RPMI8226 (cell line): ENCODE measurements at regions not wholly inside any gene's neighbourhood (a gene's known extent, or its start where the extent isn't known, plus 50 kb on each side); places are given as distances from the start of the nearest gene placed in this dataset.
"Not testable (repeated sequence)": the region's sequence is repeated elsewhere in the genome, so short reads cannot be mapped to it uniquely, and the experiment has no call there.

Source experiments
- DNase-seq: peaks from one replicate; pipeline ENCODE4 v3.0.0-alpha.2; 2015

DNA sequence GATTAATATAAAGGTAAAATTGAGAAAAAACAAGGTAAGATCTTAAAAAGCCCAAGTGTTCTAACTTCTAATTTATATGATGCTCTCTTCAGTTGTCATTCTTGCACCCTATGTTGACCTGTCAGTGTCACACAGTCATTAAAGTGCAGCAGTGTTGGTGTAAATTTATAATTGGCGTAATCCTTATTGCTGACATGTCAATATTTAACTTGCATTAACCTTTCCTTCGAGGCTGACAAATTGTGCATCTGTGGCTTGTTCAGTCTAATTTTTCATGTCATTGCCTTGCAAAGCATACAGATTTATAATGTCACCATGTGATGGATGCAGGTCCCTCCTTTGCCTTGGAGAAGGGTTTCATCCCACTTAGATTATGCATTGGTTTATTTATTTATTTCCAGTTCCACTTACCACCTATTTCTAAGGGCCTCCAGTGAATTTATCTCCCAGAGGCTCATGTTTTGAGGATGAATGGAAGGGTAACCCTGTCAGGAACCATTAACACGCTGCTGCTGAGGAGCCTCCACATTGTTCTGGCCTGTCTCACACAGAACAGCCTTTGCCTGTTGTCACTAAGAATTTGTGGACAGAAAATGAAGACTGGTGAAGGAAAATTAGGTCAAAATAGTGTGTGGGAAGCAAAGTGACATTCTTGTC lies 1098.5 kb upstream of the LCORL start:
- no peak for DNase-seq

DNA sequence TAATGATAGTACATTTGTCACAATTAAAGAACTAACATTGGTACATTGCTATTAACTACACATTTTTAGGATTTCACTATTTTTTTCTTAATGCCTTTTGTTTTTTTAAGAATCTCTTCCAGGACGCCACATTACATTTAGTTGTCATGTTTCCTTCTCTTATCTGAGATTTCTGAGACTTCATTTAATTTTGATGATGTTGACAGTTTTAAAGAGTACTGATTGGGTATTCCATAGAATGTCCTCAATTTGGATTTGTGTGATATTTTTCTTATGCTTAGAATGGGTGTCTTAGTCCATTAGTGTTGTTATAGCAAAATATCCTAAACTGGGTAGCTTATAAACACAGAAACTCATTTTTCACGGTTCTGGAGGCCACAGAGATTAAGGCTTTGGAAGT lies 1095.5 kb upstream of the LCORL start:
- no peak for DNase-seq

DNA sequence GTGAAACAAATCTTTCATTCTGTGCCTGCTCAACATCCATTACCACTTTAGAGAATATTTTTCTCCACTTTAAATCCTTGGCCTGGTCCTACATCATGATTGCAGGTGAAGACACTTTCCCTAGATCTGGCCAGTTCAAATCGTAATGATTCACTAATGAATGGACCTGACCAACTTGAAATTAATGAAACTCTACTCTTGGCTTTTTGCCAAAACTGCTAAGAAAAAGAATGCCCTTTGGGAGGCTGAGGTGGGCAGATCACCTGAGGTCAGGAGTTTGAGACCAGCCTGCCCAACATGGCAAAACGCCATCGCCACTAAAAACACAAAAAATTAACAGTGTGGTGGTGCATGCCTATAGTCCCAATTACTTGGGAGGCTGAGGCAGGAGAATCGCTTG lies 1082.6 kb upstream of the LCORL start:
- no peak for DNase-seq

DNA sequence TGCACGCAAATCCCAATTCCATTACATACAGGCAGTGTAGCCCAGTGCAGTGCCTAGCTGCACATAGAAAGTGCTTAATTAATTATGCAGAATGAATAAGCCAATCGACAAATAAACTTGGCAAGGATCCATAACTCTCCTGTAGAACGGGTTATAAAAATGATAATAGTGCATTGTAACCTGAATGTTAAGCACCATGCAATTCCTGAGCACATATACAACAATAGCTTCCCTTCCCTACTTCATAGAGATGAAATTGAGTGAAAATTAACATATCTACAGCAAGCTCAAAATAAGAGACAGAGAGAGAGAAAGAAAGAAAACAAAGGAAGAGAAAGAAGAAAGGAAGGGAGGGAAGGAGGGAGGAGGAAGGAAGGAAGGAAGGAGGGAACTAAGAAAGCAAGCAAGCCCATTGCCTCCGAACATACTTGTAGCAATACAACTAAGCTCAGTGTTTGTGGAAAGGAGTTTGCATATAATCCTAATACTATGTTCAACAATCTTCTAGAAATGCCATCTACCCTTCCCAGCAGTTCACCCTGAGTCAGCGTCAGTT lies 1074.0 kb upstream of the LCORL start:
- DNase-seq: no peak

DNA sequence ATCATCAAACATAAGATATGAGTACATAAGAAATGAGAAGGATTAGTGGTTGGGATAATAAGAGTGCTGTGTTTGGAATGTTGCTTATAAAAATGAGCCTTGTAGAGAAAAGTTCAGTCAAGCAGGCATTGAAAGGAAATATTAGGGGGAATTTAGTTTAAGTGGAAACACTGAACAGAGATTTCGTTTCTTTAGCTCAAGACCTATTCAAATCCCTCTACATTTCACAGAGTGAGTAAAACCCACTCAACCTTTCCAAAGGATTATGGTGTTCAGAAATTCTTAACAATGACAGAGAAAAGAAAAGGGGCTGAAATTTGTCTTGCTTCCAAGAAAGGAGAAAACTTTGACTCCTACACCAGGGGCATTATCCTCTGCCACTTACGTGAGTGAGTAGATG lies 1072.4 kb upstream of the LCORL start:
- no peak for DNase-seq

DNA sequence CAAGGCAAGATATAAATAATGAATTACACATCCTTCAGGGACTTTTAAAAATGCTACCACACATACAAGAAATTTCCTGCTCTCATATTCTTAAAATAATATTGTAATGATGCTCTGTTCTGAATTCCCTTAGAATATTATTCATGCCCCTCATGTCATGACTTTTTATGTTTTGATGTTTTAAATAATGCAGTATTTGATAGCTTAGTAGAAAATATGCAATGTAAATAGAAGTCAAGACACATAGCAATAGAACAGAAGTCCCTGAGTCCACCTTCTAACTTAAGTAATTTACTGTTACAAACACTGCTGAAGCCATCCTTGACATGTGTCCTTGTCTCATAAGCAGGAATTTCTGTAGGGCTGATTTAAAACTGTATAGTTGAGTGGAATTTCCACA lies 1071.2 kb upstream of the LCORL start:
- no peak for DNase-seq

DNA sequence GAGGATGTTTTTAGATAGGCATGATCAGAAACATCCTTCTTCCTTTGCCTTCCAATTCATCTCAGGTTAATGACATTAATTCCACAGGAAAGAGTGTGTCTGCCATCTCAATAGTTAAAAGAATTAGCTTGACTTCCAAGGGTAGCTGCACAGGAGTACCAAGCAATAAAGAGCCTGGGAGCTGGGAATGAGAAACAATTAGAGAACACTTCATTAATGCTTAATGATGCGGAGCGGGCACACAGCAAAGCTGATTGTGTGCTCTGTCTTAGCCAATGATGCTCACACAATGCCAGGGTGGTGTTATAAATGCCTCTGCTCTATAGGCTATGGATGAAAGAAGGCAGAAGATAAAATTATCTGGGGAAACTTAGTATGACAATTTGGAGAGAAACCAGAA lies 1052.5 kb upstream of the LCORL start:
- no peak for DNase-seq

DNA sequence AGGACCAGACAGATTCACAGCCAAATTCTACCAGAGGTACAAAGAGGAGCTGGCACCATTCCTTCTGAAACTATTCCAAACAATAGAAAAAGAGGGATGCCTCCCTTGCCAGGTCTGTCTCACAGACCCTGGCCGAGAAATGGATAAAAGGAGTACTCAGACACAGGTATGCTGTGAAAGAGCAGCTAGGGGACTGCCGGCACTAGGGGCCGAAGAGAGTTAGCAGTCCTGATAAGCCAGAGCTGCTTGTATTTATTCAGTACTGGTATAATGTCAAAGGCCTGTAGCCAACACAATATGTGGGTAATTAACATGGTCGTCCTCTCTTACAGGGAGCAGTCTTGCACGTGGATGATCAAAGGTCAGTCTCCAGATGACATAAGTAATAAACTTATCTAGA lies 1042.1 kb upstream of the LCORL start:
- DNase-seq: no peak

DNA sequence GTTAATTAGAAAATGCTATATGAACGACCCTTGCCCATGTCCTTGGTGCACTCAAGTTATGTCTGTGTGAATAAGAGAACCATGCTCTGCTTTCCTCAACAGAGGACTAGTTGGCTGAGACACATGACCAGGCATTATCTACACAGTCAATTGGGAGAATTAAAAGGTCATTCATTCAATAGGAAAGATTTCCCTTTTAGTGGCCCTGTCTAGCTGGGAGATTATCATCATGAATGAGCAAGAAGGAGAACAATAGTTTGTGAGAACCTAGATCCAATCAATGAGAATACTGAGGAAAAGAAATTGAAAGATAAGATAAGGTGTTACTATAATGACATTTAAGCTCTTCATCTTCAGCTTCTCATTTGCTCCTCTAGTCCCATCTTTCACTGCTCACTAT lies 1033.4 kb upstream of the LCORL start:
- DNase-seq: no peak

DNA sequence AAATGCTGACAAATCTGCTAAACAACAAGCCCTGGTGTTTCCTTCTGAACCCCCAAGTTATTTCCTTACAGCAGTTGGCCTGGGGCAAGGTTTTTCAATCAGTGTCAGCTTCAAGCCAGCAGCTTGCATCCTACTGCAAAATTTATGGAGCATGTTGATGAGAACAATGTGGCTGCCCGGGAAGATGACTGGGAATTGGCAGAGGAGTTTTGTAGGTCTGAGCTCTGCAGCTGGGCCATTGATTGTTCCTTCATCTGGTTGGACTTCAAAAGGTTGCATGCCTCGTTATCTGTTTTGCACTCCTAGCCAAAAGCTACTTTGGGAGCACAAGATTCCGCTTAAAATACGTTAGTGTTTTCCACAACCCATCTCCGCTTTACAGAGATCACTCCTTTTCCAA lies 1030.3 kb upstream of the LCORL start:
- DNase-seq: no peak

DNA sequence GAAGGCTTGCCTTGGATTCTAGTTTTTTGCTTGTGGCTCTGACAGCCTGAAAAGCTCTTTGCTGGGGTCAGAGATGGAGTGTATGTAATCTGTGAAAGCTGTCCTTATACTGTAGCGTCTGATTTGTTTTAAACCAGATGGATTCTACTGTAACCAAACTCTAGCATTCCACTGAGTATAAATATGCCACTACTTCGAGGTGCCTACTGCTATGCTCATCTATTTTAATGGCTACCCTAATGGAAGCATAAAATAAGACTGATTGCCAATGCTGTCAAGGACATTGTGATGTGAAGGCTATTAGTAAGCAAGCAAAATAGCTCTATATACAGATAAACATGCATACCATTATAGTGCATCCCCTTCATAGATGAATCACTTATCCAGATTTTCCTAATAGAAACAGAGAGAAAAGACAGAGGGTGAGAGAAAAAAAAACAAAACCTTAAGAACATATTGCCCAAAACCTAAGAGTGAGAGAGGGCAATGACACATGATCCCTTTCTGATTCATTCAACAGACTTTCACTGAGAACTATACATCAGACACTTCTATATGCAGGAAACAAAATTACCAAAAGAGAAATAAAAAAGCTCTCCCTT lies 1025.8 kb upstream of the LCORL start:
- DNase-seq: no peak

DNA sequence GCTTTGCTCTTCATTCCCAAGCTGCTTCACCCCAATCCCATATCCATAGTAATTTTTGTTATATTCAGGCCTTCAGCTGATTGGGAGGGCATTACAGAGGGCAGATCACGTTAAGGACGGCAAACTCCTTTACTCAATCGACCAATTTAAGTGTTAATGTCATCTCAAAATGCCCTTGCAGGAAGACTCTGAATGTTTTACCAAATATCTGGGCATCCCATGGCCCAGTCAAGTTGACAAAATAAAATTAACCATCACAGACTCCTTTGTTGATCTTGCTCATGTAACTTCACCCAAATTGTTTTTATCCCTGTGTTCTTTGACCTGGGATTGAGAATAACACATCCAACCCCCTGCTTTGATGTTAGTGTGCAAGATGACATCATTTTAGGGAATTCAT lies 1018.3 kb upstream of the LCORL start:
- DNase-seq: no peak

DNA sequence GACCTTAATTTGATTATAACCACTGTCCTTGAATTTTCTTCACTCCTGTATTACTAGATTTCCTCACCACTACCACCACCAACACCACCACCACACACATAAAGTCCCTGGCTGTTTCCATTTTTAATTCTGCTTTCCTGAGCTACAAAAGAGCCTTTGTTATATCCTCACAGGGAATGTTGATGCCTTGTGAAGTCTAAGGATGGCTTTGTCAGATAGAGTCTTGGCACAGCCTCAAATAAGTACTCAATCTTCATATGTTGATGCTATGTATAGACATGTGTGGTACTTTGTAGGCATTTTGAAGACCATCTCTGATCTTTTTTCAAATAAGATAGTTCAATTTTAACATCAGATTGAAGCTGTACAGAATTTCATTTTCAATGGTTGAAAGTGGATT lies 1016.7 kb upstream of the LCORL start:
- no peak for DNase-seq

DNA sequence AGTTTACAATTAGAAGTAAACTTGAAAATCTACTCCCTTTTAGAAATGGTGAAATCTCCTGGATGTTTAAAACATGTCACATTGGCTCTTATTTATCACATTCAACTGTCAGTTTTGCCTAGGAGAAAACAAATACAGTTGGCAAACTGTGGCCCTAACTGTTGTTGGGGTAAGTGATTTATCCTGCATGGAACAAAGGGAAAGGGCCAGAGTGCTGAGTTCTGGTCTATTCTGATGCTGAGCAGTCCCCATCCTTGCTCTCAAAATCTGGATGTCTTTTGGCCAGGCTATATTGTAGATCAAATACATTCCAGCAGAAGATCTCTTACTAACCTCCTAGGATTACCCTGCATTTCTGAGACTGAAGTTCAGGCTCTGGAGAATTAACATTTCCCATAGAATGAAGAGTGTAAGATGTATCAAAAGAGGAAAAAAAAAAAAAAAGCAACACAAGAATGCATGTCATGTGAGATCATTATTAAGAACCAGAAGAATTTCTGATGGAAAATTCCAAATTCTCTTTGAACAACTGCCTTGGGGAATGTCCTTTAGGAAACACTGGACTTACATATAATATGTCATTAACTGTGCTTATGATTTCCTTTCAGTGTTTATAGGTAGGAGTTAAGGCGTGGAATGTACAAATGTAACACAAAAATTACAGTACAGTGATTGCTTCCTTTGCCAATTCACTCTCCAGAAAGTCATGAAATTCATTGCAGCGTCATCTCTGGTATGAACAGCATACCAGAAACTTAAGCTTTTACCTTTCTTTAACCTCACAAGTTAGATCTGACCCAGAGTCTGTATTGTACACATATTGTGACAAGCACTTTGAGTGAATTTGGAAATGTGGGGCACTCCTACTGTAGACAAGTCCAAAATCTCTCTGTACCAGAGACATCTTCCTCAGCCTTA lies 1012.5 kb upstream of the LCORL start:
- DNase-seq: no peak

DNA sequence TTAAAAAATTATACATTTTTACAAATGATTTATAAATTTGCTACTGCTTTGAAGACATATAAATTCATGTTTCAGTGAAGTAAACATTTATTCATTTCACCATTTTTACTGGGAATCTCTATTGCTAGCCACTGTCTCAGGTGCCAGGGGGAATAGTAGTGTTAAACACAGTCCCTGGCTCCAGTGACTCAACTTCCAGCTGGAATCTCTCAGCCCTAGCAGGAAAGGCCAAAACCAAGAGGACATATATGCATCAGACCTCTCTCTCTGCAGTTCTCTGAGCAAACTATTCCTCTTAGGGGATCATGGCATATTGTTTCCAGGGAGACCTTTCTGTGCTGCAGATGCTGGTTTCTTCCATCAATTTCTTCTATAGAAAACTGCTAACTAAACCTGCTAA lies 1009.0 kb upstream of the LCORL start:
- no peak for DNase-seq

DNA sequence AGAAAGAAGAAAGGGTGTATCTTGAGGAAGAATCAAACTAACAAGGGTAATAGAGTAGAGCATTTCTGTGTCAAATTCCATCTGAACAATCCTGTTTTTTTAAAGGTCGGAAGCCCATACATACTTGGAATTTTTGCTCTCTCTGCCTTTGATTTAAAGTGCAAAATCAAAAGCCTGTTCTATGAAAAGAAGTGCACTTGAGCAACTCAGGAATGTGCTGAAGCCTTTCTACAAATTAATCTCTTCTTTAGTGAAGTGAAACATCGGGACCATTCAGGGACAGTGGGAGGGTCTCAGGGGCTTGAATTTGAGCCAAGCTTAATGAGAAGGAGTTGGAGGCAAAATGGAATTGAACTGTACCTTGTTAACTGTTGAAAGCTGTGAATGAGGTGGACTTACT lies 1008.5 kb upstream of the LCORL start:
- no peak for DNase-seq

DNA sequence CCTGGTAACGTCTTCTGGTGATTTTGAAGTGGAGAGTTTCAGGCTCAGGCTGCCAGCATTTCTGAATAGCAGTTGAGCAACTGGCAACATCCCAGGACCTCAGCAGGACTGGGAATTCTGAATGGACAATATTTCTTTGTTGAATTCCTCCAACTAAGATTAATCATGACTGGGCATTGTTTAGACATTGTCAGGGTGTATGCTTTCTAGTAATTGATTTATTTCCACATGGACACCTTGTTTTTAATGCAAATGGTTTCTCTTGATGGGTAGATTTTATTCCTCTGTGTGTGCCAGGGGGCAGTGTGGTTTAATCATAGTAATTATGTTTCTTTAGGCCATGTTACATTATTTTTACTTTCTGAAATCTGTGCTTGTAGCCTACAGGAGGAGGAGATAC lies 1004.7 kb upstream of the LCORL start:
- DNase-seq: no peak

DNA sequence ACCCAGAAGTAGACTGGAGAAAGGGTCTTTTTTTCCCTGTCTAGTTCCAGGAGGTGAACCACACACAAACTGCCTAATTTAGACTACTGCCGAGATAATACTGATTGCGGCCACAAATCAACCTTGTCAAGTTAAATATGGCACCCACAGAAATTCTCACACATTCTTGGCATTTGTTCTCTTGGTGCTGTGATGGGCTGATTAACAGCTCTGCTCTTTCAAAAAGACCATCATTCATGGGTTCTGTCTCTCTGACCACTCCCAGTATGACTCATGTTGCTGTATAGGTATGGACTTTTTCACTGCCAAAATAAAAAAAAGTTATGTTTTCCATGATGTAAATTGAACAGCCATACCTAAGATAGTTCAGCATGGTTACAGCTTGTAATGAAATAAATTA lies 1003.5 kb upstream of the LCORL start:
- DNase-seq: no peak

DNA sequence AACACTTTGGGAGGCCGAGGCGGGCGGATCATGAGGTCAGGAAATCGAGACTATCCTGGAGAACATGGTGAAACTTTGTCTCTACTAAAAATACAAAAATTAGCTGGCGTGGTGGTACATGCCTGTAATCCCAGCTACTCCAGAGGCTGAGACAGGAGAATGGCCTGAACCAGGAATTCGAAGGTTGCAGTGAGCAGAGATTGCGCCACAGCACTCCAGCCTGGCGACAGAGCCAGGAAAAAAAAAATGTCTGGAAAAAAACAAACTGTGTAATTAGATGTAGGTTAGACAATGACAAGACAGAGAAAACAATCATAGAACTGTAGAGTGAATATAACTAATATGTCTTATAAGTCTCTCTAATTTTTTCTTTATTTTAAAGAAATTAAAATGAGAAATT lies 1002.5 kb upstream of the LCORL start:
- no peak for DNase-seq

DNA sequence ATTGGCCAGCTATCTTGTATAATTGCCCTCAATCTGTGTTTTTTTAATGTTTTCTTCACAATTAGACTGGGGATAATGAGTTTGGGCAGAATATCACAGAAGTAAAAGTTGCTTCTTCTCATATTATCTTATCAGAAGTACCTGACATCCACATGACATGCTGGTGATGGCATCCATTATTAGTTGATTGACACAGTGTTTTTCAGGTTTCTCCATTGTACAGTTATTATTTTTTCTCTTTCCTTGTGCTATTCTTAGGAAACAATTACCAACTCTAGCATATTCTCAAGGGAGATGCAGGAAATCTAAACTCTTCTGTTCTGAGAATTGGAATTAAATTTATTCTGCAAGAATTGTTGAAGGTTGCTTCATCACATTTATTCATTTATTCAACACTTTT lies 1000.1 kb upstream of the LCORL start:
- DNase-seq: no peak

DNA sequence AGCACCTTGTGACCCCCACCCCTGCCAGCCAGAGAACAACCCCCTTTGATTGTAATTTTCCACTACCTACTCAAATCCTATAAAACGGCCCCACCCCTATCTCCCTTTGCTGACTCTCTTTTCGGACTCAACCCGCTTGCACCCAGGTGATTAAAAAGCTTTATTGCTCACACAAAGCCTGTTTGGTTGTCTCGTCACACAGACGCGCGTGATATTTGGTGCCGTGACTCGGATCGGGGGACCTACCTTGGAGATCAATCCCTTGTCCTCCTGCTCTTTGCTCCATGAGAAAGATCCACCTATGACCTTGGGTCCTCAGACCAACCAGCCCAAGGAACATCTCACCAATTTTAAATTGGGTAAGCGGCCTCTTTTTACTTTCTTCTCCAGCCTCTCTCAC lies 995.0 kb upstream of the LCORL start:
- not testable (repeated sequence) for DNase-seq

DNA sequence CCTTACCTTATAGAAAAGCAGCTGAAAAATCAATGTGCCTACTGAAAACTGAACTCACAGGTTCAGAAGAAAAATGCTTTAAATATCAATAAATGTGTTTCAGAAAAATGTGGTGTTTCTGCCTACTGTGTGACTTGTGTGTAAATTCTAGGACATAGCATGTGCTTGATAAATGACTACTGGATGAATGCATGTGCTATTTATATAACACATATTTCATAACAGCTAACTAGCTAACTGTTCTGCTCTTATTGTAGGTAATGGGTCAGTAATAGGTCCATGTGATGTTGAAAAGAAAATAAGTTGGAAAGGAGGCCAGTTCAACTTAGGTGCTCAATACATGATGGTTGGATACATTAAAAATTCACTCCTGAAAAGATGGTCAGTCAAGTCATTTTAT lies 993.0 kb upstream of the LCORL start:
- no peak for DNase-seq

DNA sequence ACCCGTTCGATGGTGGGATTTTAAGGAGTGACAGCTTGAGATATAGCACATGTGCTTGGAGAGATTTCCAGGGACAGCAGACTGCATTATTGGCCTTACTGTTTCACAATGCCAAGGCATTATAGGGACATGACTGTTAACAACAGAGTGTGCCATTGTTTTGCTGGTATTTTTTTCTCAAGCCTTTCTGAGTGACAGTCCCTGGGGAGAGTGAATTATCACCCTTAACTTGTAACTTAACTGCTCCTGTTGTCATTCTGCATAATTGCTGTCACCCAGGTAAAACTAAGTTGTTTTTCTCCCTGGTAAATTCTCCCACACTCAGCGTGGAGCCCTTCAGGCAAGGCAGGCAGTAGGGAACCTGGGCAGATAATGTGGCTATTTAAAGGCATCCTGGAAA lies 989.2 kb upstream of the LCORL start:
- DNase-seq: no peak

DNA sequence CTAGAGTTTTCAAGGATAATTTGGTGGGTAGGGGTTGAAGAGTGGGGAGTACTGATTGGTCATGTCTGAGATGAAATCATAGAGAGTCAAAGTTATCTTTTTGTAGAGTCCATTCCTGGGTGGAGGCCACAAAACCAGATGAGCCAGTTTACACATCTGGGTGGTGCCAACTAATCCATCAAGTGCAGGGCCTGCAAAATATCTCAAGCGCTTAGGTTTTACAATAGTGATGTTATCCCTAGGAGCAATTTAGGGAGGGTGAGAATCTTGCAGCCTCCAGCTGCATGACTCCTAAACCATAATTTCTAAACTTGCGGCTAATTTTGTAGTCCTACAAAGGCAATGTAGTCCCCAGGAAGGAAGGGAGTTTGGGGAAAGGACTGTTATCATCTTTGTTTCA lies 988.3 kb upstream of the LCORL start:
- DNase-seq: no peak
